HG02884 (cell line): ENCODE measurements at regions not wholly inside any gene's neighbourhood (a gene's known extent, or its start where the extent isn't known, plus 50 kb on each side); places are given as distances from the start of the nearest gene placed in this dataset.
"Not testable (repeated sequence)": the region's sequence is repeated elsewhere in the genome, so short reads cannot be mapped to it uniquely, and the experiment has no call there.

Experiments
- ATAC-seq: cut with Tn5 transposase; IDR thresholded peaks from one replicate; pipeline ENCODE4 v1.9.1; 2021; ENCODE audit warnings: mild to moderate bottlenecking, moderate library complexity; ENCODE audit not compliant: unreplicated experiment

- no peak for ATAC-seq
Measured at GRCh38 chr14:49033131-49033530, 553.0 kb downstream of the RPS29 start.

DNA sequence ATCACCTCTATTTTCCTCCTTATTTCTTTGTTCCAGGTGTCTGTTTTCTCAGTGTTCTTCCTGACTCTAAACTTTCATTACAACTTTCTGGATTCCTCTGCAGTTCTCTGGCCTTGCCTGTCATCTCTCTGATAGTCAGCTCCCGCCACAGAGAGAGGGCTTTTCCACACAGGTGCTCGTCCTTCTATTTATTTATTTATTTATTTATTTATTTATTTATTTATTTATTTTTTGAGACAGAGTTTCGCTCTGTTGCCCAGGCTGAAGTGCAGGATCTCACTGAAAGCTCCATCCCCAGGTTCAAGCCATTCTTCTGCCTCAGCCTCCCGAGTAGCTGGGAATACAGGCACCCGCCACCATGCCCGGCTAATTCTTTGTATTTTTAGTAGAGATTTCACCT is 554.5 kb downstream of the RPS29 start:
- not testable (repeated sequence) for ATAC-seq

DNA sequence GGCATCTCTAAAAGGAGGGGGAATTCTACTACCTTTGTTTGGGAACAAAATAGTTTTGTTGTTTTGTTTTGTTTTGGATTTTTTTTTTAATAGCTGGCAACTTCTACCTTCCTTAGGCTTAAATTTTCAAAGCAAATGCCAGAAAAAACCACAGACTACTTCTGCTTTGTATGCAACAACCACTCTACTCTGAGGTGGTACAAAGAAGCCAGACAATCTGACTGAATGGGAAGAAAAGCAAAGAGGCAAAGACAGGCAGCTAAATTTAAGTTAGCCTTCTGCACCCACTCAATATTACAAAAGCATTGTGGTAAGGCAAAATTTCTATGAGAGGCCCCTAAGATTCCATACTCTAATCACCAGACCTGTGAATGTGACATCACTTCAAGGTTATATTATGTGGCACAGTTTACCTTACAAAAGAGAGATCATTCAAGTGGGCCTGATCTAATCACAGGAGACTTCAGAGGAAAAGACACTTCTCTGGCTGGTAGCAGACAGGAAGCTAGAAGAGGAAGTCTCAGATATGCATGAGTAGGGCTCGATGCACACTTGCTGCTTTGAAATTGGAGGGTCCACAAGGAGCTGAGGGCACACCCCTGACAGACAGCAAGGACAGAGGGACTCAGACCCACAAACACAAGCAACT is 566.6 kb downstream of the RPS29 start:
- ATAC-seq = no peak

DNA sequence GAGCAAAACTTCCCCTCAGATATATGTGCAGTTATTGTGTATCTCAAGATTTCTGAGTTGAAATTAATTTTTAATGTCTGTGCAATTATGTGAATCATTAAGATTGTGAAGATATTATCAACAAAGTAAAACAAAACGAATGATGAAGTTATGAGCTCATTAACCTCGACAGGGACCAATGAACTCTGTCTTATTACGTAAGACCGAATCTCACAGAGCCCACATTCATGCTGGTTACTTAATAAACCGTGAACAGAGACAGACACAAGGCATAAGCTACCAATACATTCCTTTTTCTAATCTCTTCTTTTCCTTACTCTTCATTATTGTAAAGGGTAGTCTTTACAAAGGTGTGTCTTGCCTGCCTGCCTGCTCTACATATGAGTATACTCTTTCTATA is 568.7 kb downstream of the RPS29 start:
- ATAC-seq = no peak

GRCh38 chr14:49016381-49016780 is 569.8 kb downstream of the RPS29 start:
- no peak for ATAC-seq

DNA sequence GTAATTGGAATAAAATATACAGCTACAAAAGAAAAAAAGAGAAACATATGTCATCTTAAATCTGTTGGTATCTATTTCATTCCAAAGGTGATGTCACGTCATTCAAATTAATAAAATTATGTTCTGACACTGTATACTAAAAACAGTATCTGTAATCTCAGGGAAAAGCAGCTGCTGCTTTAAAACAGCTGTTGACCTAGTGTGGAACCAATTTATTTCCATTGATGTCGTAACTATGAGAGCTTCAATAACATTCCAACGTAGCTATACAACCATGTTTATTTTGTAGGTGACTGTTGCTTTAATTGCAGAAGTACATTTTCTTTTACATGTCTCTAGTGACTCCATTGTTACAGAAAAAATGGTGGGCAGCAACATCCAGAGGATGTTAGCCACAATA is 571.7 kb downstream of the RPS29 start:
- ATAC-seq = no peak

DNA sequence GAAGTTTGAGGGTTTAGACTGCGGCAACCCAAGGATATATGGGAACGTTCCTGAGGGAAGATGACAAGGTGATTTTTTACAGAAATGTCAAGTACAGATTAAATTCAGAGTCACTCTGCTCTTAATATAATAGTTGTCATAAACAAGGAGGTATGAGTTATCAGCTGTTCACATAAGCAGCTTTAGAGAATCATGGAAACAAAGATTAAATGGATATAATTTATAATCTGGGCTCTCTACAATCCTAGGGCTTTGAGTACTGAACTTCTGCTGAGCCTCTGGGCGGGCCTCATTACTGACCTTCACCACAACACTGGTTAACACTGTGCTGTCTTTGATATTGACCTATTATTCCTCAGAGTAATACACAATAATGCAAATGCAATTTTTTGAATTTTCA is 577.8 kb downstream of the RPS29 start:
- no peak for ATAC-seq

DNA sequence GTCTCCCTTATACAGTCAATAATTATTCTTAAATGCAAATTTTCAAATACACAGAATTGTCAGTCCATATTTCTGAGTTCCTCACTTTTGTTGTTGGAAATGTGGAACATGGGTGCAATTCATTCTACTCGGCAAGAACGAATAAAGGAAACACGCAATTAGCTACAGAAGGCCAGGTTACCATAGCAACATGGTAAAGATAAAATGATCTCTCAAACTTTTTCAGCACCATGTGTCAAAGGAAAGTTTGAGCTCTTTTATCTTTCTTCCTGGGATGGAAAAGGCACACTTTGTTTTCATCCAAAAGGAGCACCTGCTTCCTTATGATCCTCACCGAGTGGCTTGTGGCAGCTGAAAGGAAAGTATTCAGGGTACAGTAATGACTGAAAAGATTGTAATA is 595.0 kb downstream of the RPS29 start:
- ATAC-seq = no peak

DNA sequence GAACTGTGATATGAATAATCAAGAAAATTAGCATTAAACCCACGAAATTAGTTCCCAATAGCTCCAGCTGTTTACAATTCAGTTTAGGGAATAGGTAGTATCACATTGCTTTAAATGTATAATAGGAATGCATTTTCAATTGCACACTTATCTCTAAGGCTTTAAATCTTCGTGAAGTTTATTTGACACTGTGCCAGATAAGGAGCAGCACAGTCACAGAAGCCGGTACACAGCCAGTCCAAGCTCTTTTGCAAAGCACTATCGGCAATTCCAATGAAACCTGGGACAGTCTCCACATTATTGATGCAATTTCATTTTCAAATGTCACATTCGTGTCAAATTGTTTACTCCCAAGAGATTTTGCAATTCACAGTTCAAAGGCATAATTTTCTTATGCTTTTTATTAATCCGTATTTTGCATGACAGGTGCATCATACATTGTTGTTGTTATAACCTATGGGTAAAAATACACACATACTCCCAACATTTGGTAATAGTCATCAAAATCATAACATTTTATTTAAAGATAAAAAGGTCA is 602.8 kb downstream of the RPS29 start:
- ATAC-seq = no peak

DNA sequence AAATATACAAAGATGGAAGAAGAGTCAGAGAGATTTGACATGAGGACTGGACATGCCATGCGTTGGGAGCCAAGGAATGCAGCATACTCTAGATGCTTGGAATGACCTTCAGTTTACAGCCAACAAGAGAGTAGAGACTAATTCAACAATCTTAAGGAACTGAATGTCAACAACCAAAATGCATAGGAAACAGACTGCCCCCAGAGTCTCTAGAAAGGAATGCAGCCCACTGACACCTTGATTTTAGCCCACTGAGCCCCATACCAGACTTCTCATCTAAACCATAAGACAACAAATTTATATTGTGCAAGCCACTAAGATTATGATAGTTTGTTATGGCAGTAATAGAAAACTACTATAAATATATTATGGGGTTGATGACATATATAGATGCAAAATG is 611.2 kb downstream of the RPS29 start:
- ATAC-seq = no peak

DNA sequence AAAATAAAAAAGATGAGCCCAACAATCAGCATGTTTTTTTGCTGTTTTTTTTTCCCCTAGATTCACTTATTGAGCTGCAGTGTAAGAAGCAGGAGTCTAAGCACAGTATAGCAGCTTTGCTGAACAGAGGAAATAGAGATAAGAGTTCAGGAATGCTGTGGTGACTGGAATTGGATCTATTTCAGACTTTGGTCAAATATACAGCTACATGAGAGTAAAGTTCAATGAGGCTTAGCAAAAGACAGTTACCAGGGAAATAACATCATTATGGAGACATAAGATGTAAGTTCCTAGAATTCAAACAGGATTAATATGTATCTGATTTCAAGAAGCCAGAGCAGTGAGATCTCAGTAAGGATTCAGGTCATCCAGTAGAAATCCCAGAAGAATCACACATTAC is 613.0 kb downstream of the RPS29 start:
- no peak for ATAC-seq

DNA sequence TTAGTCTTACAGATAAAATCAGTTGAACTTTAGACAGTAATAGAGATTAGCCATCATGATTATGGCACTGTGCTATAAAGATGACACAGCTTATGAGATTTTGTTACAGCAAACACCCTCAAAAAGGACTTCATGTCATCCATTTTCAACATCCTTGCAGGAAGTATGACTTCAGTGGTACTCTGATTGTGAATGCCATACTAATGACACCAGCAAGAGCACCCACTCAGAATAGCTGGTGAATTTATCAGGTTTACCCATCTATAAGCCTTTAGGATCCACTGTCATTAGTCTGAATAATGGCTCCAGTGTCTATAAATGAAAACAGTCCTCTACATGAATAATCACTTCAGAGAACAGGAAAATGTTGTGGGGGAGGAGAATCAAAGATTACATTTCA is 615.2 kb downstream of the RPS29 start:
- no peak for ATAC-seq

DNA sequence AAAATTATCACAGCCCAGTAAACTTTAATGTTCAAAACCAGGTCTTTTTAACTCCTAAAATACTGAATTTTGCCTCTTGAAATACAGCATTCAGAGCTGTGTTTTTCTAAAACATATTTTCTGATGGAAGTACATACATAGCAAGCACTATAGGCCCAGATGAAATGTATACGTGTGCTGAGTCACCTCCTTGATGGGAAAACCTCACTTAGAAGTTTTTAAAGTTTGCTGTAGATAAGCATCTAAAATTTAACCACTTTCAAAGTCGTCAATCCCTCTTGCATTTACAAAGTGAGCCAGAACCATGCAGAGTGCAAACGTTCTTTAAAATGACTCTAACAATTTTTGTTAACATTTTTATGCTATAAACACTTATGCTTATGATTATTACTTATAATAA is 618.8 kb downstream of the RPS29 start:
- ATAC-seq = no peak

DNA sequence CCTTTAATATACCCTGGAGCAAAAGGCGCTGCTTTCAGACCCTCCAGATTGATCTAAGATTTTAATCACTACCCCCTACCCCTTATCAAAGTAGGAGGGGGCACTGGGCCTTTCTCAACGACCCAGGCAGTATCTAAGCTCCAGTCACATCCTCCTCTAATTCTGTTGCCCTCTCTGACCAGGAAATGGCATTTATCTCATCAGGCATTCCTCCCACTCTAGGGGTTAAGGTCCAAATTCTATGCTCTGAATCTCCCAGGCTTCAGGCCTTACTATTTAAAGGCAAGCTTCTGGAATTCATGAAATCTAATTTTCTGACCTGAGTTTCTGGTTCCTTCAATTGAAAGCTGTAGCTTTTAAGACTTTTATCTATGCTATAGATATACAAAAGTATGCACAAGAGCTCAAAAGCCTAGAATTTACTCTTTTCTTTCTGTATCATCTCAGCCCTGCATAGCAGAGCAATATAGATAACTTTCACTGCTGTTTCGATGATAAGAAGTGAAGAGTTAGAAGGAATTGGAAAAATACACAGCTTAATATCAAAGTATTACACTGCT is 622.9 kb downstream of the RPS29 start:
- ATAC-seq = no peak

- no peak for ATAC-seq
Measured at GRCh38 chr14:48957486-48957885, 628.7 kb downstream of the RPS29 start.

GRCh38 chr14:48955857-48956256 is 630.3 kb downstream of the RPS29 start:
- ATAC-seq = no peak

GRCh38 chr14:48954446-48954845 is 631.7 kb downstream of the RPS29 start:
- ATAC-seq = no peak

GRCh38 chr14:48944809-48945208 is 641.4 kb downstream of the RPS29 start:
- no peak for ATAC-seq

GRCh38 chr14:48943913-48944312 is 642.3 kb downstream of the RPS29 start:
- ATAC-seq = no peak

DNA sequence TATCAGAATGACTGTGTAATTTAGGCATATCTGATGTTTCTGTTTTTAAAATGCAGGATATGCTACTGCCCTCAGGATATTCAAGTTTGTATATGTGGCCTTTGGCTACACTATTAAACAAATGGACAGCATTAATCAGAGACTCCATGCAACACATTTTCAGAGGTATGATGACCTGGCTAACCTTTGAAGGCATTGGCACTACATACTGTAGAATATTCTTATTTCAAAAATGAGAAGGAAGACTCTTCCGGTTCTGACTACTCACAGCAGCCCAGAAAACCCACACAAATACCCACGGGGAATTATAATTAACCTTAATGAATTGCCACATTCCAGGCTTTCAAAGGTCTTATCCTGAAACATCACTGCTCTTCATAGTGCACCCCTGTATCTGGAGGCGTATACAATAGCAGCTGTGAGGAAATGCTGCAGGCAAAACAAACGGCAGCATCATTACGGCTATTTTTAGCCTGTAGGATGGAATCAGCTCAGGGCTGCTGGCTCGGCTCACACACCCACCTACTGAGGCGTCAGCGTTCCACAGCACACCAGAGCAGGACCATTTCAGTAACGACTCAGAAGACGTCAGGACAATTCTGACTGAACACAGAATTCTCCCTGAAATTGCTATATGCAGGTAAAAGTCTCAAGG is 648.5 kb downstream of the RPS29 start:
- ATAC-seq = no peak

DNA sequence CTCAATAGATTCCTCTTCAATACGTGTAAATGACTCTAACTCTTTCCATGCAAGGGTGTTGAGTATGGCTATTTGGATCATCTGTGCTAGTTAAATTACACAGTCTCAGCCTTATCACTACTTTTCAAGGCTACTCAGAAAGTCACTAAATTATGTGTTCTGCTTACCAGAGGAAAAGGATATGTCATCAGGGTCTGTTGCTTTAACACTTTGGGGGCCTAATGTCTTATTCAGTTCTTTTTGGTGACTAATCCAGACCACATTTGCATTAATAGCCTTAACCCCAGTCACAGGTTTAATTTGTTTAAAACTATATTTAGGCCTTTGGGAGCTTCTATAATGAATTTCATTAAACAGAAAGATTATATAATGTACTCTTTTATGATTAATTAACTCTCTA is 649.3 kb downstream of the RPS29 start:
- ATAC-seq = no peak

DNA sequence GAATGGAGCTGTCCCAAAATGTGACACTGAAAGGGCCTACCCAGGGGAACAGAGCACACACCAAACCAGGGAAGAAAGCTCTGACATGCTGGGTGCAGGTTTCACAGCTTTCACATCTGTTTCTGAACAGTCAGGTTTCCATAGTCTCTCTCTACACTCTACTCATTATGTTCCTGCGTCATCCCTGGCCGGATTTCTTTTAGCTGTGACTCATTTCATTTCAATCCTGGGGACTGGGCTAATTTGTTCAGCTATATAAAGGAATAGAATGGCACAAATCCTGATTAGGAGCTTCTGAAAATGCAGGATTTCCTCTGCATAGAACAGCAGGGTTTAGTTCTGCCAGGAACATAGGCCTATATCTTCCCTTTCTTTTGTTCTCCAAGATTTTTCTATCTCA is 649.8 kb downstream of the RPS29 start:
- ATAC-seq = no peak
